Astrocyte (in vitro differentiated cells and primary cell): ENCODE measurements at regions not wholly inside any gene's neighbourhood (a gene's known extent, or its start where the extent isn't known, plus 50 kb on each side); places are given as distances from the start of the nearest gene placed in this dataset.

ENCODE experiments used
- CTCF ChIP-seq: IDR thresholded peaks from 2 replicates; pipeline ENCODE4 v1.5.1; 2011; ENCODE audit warnings: low read depth, mild to moderate bottlenecking, inconsistent platforms, low read length, moderate library complexity; ENCODE audit not compliant: insufficient read depth
- EZH2 ChIP-seq: IDR thresholded peaks from 2 replicates; pipeline ENCODE4 v1.6.1; 2012; ENCODE audit warnings: mild to moderate bottlenecking, low read length, inconsistent platforms; ENCODE audit not compliant: insufficient read depth

GRCh38 chr6:25169553-25169952, 109.6 kb upstream of the CARMIL1 start:
- TF ChIP-seq CTCF (no peak), EZH2 (no peak)
